C4-2B (cell line): ENCODE measurements at regions not wholly inside any gene's neighbourhood (a gene's known extent, or its start where the extent isn't known, plus 50 kb on each side); places are given as distances from the start of the nearest gene placed in this dataset.

ENCODE experiments used
- H3K27ac ChIP-seq: fragments of 450-650 bp; 2 replicates; pipeline ENCODE4 v1.5.1; 2017
- ZFX ChIP-seq: fragments of 450-650 bp; IDR thresholded peaks from 2 replicates; pipeline ENCODE4 v1.6.1; 2017
- TF ChIP-seq, protein P1 (sequence below): fragments of 450-650 bp; conservative IDR thresholded peaks from 2 replicates; pipeline ENCODE4 v1.5.1; 2017; ENCODE audit warnings: mild to moderate bottlenecking

DNA sequence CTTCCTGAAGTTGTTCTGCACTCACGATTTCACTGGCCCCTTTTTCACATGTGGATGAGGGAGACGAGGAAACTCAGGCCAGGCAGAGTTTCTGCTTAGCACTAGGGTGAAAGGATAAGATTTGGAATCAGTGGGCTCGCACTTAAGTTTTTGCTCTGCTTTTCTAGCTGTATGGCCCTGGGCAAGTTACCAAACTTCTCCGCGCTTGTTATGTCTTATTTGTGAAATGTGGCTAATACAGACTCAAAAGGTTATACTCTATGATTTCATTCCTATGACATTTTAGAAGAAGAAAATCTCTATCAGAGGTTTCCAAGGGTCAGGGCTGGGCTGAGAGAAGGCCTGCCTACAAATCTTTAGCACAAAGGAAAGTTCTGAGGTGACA lies 191.9 kb upstream of the LRIG1 start:
- TF ChIP-seq, protein P1, sequence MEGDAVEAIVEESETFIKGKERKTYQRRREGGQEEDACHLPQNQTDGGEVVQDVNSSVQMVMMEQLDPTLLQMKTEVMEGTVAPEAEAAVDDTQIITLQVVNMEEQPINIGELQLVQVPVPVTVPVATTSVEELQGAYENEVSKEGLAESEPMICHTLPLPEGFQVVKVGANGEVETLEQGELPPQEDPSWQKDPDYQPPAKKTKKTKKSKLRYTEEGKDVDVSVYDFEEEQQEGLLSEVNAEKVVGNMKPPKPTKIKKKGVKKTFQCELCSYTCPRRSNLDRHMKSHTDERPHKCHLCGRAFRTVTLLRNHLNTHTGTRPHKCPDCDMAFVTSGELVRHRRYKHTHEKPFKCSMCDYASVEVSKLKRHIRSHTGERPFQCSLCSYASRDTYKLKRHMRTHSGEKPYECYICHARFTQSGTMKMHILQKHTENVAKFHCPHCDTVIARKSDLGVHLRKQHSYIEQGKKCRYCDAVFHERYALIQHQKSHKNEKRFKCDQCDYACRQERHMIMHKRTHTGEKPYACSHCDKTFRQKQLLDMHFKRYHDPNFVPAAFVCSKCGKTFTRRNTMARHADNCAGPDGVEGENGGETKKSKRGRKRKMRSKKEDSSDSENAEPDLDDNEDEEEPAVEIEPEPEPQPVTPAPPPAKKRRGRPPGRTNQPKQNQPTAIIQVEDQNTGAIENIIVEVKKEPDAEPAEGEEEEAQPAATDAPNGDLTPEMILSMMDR, result no peak
- no peak for TF ChIP-seq ZFX
- no peak overlapping the region for H3K27ac ChIP-seq

DNA sequence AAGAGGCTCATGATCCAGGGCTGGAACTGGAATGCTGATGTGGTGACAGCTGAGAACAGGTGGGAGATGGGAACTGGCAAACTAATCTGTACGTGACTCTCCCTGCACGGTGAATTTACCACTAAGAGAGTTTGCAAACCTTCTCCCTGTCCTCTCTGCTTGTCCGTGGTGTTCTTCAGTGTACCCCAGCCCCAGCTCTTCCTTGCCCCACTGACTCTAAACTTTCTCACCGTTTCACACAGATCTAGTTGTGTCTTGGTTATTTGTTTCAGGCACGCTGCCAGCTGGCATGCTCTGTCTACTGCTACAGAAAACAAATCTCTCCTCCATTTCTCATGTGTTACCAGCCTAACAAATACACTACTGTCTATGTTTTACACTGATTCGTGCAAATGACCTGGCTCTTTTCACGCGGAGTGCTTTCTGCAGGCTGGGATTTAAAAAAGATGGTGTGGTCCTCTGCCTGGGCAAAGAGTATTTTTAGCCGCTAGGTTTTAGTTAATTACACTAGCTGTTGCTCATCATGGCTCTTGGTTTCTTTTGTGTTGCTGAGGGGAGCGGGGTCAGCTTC lies 192.7 kb upstream of the LRIG1 start:
- H3K27ac ChIP-seq, result no peak overlapping the region

DNA sequence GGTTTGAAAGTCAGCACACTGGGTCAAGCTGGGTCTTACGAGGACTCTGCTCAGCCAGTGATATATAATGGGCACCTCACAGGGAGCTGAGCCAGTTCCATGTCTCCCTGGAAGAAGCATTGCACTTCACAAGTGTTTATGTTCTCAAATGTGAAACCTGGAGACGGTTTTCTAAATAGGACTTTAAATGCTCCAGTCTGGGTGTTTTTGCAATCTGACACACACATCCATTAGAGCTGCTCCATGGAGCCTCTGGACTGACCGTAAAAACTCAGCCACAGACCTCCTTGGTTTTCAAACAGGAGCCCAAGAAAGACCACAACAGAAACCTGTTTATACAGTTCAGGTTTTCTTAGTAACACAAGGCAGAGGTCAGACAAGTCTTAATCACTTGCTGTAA lies 201.3 kb upstream of the LRIG1 start:
- TF ChIP-seq, protein P1, result no peak
- TF ChIP-seq ZFX, result no peak
- H3K27ac ChIP-seq, result no peak overlapping the region

More for the DNA sequence above, 192.7 kb upstream of the LRIG1 start:
- no peak for TF ChIP-seq ZFX
- TF ChIP-seq, protein P1, result no peak

DNA sequence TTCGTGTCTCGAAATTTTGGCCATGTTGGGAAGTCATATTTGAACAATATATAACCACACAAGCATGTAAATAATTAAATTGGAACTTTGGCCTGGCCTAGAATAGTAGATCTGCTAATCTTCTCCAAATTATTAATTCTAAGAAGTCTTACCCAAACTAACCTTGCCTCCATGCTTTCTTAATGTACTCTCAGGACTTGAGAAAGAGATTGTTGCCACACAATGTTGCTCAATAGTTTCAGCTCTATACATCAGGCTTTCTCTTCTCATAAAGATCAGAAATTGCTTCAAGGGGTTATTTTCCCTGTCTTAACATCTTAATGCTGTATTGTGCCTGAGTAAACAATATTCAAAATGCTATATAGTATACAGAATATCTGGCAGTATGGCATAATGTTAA lies 202.7 kb upstream of the LRIG1 start:
- TF ChIP-seq, protein P1, result no peak
- TF ChIP-seq ZFX, result no peak
- H3K27ac ChIP-seq, result no peak overlapping the region

DNA sequence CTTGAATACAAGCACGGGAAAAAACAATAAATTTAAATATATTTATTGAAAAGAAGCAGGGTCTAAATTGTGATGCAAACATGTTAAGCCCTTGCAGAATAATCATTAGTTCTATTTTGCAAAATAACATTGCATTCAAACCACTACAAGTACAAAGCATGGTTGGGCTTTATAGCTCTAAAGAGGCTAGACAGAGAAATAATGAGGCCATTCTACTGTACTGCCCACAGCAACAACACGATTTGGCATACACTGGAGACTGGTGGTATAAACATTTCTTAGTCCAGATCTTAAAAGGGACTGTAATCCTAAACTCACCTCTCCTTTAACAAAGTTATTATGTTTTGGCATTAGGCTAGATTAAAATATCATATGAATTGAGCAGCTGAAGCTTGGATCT lies 204.3 kb upstream of the LRIG1 start:
- TF ChIP-seq, protein P1, result no peak
- no peak for TF ChIP-seq ZFX
- H3K27ac ChIP-seq, result no peak overlapping the region

DNA sequence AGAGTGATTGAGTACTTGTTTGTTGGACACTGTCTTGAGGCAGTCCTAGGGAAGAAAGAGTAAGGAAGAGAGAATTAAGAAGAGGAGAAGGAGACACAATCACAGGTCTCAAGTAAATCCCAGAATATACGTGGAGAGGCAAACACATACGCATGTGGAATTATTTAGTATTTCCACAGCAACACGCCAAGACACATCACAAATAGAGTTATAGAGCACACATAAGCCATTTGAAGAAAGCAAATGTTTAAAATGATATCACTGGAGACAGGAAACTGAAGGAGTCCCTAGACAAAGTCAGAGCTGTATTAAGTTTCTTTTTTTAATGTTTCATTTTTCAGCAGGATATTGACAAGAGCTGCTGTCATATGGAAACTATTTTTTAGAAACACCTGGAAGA lies 206.1 kb upstream of the LRIG1 start:
- no peak overlapping the region for H3K27ac ChIP-seq
- TF ChIP-seq, protein P1, result no peak
- TF ChIP-seq ZFX, result no peak

DNA sequence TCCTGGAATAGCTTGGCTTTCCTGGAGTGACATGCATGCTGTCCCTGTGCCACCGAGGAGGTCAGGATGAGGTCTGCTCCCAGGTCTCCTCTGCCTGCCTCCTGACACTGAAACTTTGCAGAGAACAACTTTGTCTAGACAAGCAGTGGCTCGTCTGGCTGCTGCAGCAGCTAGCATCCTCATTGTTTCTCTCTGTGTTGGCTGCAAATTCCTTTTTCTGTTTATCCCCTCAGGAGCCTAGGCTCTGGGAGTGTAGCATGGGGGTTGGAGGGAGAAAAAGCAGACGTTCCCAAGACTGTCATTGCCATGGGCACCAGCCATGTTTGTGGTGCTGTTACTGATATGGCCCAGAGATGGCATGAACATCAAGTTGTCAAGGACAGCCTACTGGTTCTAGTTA lies 208.7 kb upstream of the LRIG1 start:
- TF ChIP-seq, protein P1, result no peak
- TF ChIP-seq ZFX, result no peak
- no peak overlapping the region for H3K27ac ChIP-seq
